HFF-Myc (cell line): ENCODE measurements at regions not wholly inside any gene's neighbourhood (a gene's known extent, or its start where the extent isn't known, plus 50 kb on each side); places are given as distances from the start of the nearest gene placed in this dataset.

Experiments used
- DNase-seq: peaks from one replicate; pipeline ENCODE4 v3.0.0-alpha.2; 2011; ENCODE audit warnings: low read depth; ENCODE audit errors: extremely low read depth
- H3K4me3 ChIP-seq: replicated peaks from 2 replicates; pipeline ENCODE4 v1.5.1; 2011; ENCODE audit warnings: low read depth, mild to moderate bottlenecking, control low read depth, low read length
- CTCF ChIP-seq: IDR thresholded peaks from 2 replicates; pipeline ENCODE4 v1.5.1; 2012; ENCODE audit warnings: mild to moderate bottlenecking, low read depth, low read length, control low read depth; ENCODE audit errors: missing control alignments

GRCh38 chr16:61596655-61597054 lies 439.6 kb downstream of the CDH8 start:
- no peak for DNase-seq
- no peak overlapping the region for H3K4me3 ChIP-seq
- TF ChIP-seq CTCF: no peak

GRCh38 chr16:61595605-61596004 lies 440.6 kb downstream of the CDH8 start:
- no peak for TF ChIP-seq CTCF
- DNase-seq: no peak
- H3K4me3 ChIP-seq: no peak overlapping the region

- no peak for TF ChIP-seq CTCF
- H3K4me3 ChIP-seq: no peak overlapping the region
- DNase-seq: no peak
Observed at GRCh38 chr16:61590577-61590976, 445.7 kb downstream of the CDH8 start.

GRCh38 chr16:61587526-61587925 lies 448.7 kb downstream of the CDH8 start:
- TF ChIP-seq CTCF: no peak
- no peak overlapping the region for H3K4me3 ChIP-seq
- no peak for DNase-seq

- no peak for DNase-seq
- no peak overlapping the region for H3K4me3 ChIP-seq
- no peak for TF ChIP-seq CTCF
Observed at GRCh38 chr16:61581417-61582046, 454.7 kb downstream of the CDH8 start.

GRCh38 chr16:61580579-61580978 lies 455.7 kb downstream of the CDH8 start:
- DNase-seq: no peak
- TF ChIP-seq CTCF: no peak
- no peak overlapping the region for H3K4me3 ChIP-seq

- no peak for TF ChIP-seq CTCF
- H3K4me3 ChIP-seq: no peak overlapping the region
- DNase-seq: no peak
Observed at GRCh38 chr16:61579195-61579594, 457.0 kb downstream of the CDH8 start.
